ENCODE measurements at regions not wholly inside any gene's neighbourhood (a gene's known extent, or its start where the extent isn't known, plus 50 kb on each side); places are given as distances from the start of the nearest gene placed in this dataset.
"Not testable (repeated sequence)": the region's sequence is repeated elsewhere in the genome, so short reads cannot be mapped to it uniquely, and the experiment has no call there.

GRCh38 chr5:82424211-82424610 is 146.1 kb upstream of the RPS23 start:
- no peak for TF ChIP-seq CTCF (IDR thresholded peaks at IDR 0.05; ENCODE audit: low read depth, low read length)
- DNase-seq = no peak

GRCh38 chr5:82422751-82423181 is 144.6 kb upstream of the RPS23 start:
- no peaks in the 10 kb centered on the region for H3K27me3 ChIP-seq
- DNase-seq = no peak
- peaks cover 13% of the 10 kb centered on the region for H3K4me1 ChIP-seq
- no peaks in the 10 kb centered on the region for H3K9me3 ChIP-seq
- no peak overlapping the region for H3K4me3 ChIP-seq (ENCODE audit: low read depth, low read length)
- no peaks in the 10 kb centered on the region for H3K36me3 ChIP-seq
- TF ChIP-seq CTCF (IDR thresholded peaks at IDR 0.05; ENCODE audit: low read depth, low read length) = no peak

More at GRCh38 chr5:82424211-82424610, 146.1 kb upstream of the RPS23 start:
- Histone ChIP-seq H3K4me1 (peaks cover 10% of the 10 kb centered on the region), H3K36me3 (no peaks in the 10 kb centered on the region), H3K9me3 (no peaks in the 10 kb centered on the region), H3K27me3 (no peaks in the 10 kb centered on the region), H3K4me3 (ENCODE audit: low read depth, low read length) (no peak overlapping the region)

GRCh38 chr5:82422001-82422740 is 144.0 kb upstream of the RPS23 start:
- no peak for DNase-seq
- TF ChIP-seq CTCF (IDR thresholded peaks at IDR 0.05; ENCODE audit: low read depth, low read length) = no peak
- Histone ChIP-seq H3K27me3 (no peaks in the 10 kb centered on the region), H3K4me1 (peaks cover 13% of the 10 kb centered on the region), H3K4me3 (ENCODE audit: low read depth, low read length) (no peak overlapping the region), H3K36me3 (no peaks in the 10 kb centered on the region), H3K9me3 (no peaks in the 10 kb centered on the region)

DNA sequence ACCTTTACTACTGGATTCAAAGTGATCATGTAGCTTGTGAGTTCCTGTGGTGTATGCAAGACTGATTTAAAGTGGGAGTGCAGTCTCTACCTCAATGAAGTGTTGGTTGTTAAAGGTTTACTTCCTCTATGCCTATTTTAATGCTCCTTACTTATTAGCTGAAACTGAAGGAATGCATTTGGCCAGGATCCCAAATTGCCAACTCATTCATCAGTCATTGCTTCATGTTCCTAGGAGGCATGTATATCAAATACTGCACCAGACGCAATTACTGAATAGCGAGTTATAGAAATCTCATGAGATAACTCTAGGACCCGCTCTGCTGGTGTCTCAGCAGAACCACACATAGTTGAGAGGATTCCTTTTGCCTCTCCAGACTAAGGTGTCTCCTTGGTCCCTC is 143.0 kb upstream of the RPS23 start:
- peaks cover 13% of the 10 kb centered on the region for H3K4me1 ChIP-seq
- H3K27me3 ChIP-seq = no peaks in the 10 kb centered on the region
- peak; percentile 22 for TF ChIP-seq CTCF (IDR thresholded peaks at IDR 0.05; ENCODE audit: low read depth, low read length)
- no peaks in the 10 kb centered on the region for H3K9me3 ChIP-seq
- DNase-seq = no peak
- no peak overlapping the region for H3K4me3 ChIP-seq (ENCODE audit: low read depth, low read length)
- no peaks in the 10 kb centered on the region for H3K36me3 ChIP-seq

GRCh38 chr5:82420524-82420923 is 142.4 kb upstream of the RPS23 start:
- not testable (repeated sequence) for H3K36me3 ChIP-seq; H3K27me3 ChIP-seq; DNase-seq; H3K4me3 ChIP-seq (ENCODE audit: low read depth, low read length); H3K9me3 ChIP-seq
- peaks cover 13% of the 10 kb centered on the region for H3K4me1 ChIP-seq

- no peak overlapping the region for H3K4me3 ChIP-seq (ENCODE audit: low read depth, low read length)
- DNase-seq = peak; percentile 25
- H3K9me3 ChIP-seq = no peaks in the 10 kb centered on the region
- no peaks in the 10 kb centered on the region for H3K36me3 ChIP-seq
- no peak for TF ChIP-seq CTCF (IDR thresholded peaks at IDR 0.05; ENCODE audit: low read depth, low read length)
- peaks cover 13% of the 10 kb centered on the region for H3K4me1 ChIP-seq
- no peaks in the 10 kb centered on the region for H3K27me3 ChIP-seq
Measured at GRCh38 chr5:82419559-82420332, 141.6 kb upstream of the RPS23 start.

Measured in BE2C (cell line).